Ovary (tissue), 3 donors: ENCODE measurements at regions not wholly inside any gene's neighbourhood (a gene's known extent, or its start where the extent isn't known, plus 50 kb on each side); places are given as distances from the start of the nearest gene placed in this dataset.

Source experiments
- POLR2A ChIP-seq: fragments of 450-650 bp; IDR thresholded peaks from one replicate; pipeline ENCODE4 v1.6.1; 2017; ENCODE audit warnings: antibody characterized with exemption, mild to moderate bottlenecking, moderate library complexity
- TF ChIP-seq, protein P1 (sequence below), 3 donors: fragments of 450-650 bp in 2 of 3; fragments of 200-600 bp in 1 of 3; IDR thresholded peaks; one replicate each; pipeline versions ENCODE4 v1.5.1 to v1.8.0; 2016 to 2022; ENCODE audit warnings: antibody characterized with exemption in 3 of 3, mild to moderate bottlenecking in 1 of 3
- donor health status: DM: no; HTN: no; CAD: no.

DNA sequence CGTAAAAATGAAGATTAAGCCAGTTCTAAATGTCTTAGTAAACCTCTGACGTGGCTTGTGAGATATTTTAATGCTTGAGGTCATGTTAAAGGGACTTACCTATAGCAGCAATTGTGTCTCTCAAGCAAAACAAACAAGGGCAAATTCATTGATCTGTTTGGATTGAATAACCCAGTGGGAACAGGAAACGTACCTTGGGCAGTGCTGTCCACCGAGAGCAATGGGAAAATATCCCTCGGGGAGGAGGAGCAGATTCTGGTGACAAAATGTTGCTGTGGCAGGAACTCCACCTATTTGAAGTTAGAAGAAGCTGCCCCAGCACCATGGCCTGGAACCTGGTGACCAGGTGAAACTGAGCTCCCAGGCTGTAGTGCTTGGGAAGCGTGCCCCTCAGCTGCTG is 107.1 kb upstream of the FZD8 start:
- TF ChIP-seq, protein P1, sequence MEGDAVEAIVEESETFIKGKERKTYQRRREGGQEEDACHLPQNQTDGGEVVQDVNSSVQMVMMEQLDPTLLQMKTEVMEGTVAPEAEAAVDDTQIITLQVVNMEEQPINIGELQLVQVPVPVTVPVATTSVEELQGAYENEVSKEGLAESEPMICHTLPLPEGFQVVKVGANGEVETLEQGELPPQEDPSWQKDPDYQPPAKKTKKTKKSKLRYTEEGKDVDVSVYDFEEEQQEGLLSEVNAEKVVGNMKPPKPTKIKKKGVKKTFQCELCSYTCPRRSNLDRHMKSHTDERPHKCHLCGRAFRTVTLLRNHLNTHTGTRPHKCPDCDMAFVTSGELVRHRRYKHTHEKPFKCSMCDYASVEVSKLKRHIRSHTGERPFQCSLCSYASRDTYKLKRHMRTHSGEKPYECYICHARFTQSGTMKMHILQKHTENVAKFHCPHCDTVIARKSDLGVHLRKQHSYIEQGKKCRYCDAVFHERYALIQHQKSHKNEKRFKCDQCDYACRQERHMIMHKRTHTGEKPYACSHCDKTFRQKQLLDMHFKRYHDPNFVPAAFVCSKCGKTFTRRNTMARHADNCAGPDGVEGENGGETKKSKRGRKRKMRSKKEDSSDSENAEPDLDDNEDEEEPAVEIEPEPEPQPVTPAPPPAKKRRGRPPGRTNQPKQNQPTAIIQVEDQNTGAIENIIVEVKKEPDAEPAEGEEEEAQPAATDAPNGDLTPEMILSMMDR (IDR thresholded peaks at IDR 0.05) = no peak
- no peak for TF ChIP-seq POLR2A
